ENCODE measurements at regions not wholly inside any gene's neighbourhood (a gene's known extent, or its start where the extent isn't known, plus 50 kb on each side); places are given as distances from the start of the nearest gene placed in this dataset.
"Not testable (repeated sequence)": the region's sequence is repeated elsewhere in the genome, so short reads cannot be mapped to it uniquely, and the experiment has no call there.

GRCh38 chr16:65739518-65739917, 617.7 kb upstream of the CDH11 start:
- Histone ChIP-seq H3K4me3 (replicated peaks in 1 of 3) (no peak overlapping the region), H3K27me3 (no peaks in the 10 kb centered on the region), H3K27ac (no peak overlapping the region), H3K4me1 (no peaks in the 10 kb centered on the region), H3K36me3 (no peaks in the 10 kb centered on the region), H3K9me3 (no peaks in the 10 kb centered on the region)
- no peak for DNase-seq
- TF ChIP-seq CTCF (IDR thresholded peaks at IDR 0.05) = no peak
- TF ChIP-seq POLR2A (IDR thresholded peaks at IDR 0.05) = no peak
- intact Hi-C loops (cut with DNase I) = no loop called here
- 82 to 83% methylated on average over 3 of the region's 3 CpGs for WGBS, 2 donors

- H3K9me3 ChIP-seq = no peaks in the 10 kb centered on the region
- intact Hi-C loops (cut with DNase I) = no loop called here
- H3K27ac ChIP-seq = no peak overlapping the region
- no peaks in the 10 kb centered on the region for H3K4me1 ChIP-seq
- H3K27me3 ChIP-seq = no peaks in the 10 kb centered on the region
- no peak overlapping the region for H3K4me3 ChIP-seq (replicated peaks in 1 of 3)
- no peak for TF ChIP-seq CTCF (IDR thresholded peaks at IDR 0.05)
- TF ChIP-seq POLR2A (IDR thresholded peaks at IDR 0.05) = no peak
- 49 to 56% methylated on average over 4 of the region's 4 CpGs for WGBS, 2 donors
- no peaks in the 10 kb centered on the region for H3K36me3 ChIP-seq
- DNase-seq = no peak
Measured at GRCh38 chr16:65737831-65738230, 616.0 kb upstream of the CDH11 start.

- H3K27ac ChIP-seq; H3K9me3 ChIP-seq; DNase-seq; intact Hi-C loops (cut with DNase I); H3K36me3 ChIP-seq; H3K4me3 ChIP-seq (replicated peaks in 1 of 3); H3K4me1 ChIP-seq; H3K27me3 ChIP-seq: not testable (repeated sequence)
Measured at GRCh38 chr16:65735615-65736014, 613.8 kb upstream of the CDH11 start.

- 78 to 89% methylated on average over 3 of the region's 3 CpGs for WGBS, 2 donors
- intact Hi-C loops (cut with DNase I) = no loop called here
Measured at GRCh38 chr16:65733721-65734120, 611.9 kb upstream of the CDH11 start.

GRCh38 chr16:65731833-65732232, 610.0 kb upstream of the CDH11 start:
- no peaks in the 10 kb centered on the region for H3K36me3 ChIP-seq
- H3K9me3 ChIP-seq = no peaks in the 10 kb centered on the region
- H3K4me3 ChIP-seq (replicated peaks in 1 of 3) = no peak overlapping the region
- no peak overlapping the region for H3K27ac ChIP-seq
- H3K4me1 ChIP-seq = no peaks in the 10 kb centered on the region
- no peaks in the 10 kb centered on the region for H3K27me3 ChIP-seq
- no peak for DNase-seq
- intact Hi-C loops (cut with DNase I) = no loop called here
- no peak for TF ChIP-seq POLR2A (IDR thresholded peaks at IDR 0.05)
- TF ChIP-seq CTCF (IDR thresholded peaks at IDR 0.05) = no peak

More at GRCh38 chr16:65733721-65734120, 611.9 kb upstream of the CDH11 start:
- TF ChIP-seq POLR2A (IDR thresholded peaks at IDR 0.05) (no peak), CTCF (IDR thresholded peaks at IDR 0.05) (no peak)
- Histone ChIP-seq H3K4me3 (replicated peaks in 1 of 3) (no peak overlapping the region), H3K27me3 (no peaks in the 10 kb centered on the region), H3K9me3 (no peaks in the 10 kb centered on the region), H3K4me1 (no peaks in the 10 kb centered on the region), H3K36me3 (no peaks in the 10 kb centered on the region), H3K27ac (no peak overlapping the region)
- DNase-seq = no peak

GRCh38 chr16:65728652-65729051, 606.8 kb upstream of the CDH11 start:
- DNase-seq = no peak
- WGBS, 2 donors = 88 to 91% methylated on average over 2 of the region's 2 CpGs

More at GRCh38 chr16:65728652-65729051, 606.8 kb upstream of the CDH11 start:
- Histone ChIP-seq H3K36me3 (no peaks in the 10 kb centered on the region), H3K4me3 (replicated peaks in 1 of 3) (no peak overlapping the region), H3K9me3 (no peaks in the 10 kb centered on the region), H3K27me3 (no peaks in the 10 kb centered on the region), H3K4me1 (no peaks in the 10 kb centered on the region), H3K27ac (no peak overlapping the region)
- intact Hi-C loops (cut with DNase I) = no loop called here
- TF ChIP-seq CTCF (IDR thresholded peaks at IDR 0.05) (no peak), POLR2A (IDR thresholded peaks at IDR 0.05) (no peak)
